Activated CD4-positive, alpha-beta T cell treated with anti-CD3 and anti-CD28 coated beads, Interleukin-2, amount 50 U/mL, for 1 hour (primary cell): ENCODE measurements at regions not wholly inside any gene's neighbourhood (a gene's known extent, or its start where the extent isn't known, plus 50 kb on each side); places are given as distances from the start of the nearest gene placed in this dataset.
"Not testable (repeated sequence)": the region's sequence is repeated elsewhere in the genome, so short reads cannot be mapped to it uniquely, and the experiment has no call there.

Source experiments
- DNase-seq: peaks from one replicate; pipeline ENCODE4 v3.0.0-alpha.2; 2020

DNA sequence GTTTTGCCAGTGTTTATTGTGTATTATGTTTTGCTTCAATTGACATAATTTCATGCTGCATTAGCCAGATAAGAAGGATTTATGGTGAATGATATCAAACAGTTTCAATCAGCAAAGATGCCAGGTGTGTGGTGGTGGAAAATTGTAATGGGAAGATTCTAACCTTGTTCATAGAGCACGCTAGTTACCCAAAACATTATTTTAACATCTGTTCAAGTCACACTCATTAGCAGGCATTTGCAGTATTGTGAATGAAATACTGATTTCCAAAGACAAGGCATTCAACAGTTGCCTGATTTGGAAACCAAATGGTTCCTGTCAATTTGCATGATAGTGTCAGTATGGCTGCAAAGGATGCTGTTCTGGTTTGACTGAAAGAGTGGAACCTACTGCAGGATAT lies 129.7 kb downstream of the EPC1 start:
- no peak for DNase-seq

DNA sequence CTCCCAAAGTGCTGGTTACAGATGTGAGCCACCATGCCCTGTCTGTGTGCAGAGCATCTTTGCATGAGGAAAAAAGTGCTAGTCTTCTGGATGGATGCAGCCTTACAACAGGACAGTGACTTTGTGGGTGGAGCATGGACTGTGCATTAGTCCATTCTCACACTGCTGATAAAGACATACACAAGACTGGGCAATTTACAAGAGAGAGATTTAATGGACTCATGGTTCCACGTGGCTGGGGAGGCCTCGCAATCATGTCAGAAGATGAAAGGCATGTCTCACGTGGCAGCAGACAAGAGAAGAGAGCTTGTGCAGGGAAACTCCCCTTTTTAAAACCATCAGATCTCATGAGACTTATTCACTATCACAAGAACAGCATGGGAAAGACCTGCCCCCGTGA lies 133.1 kb downstream of the EPC1 start:
- not testable (repeated sequence) for DNase-seq

DNA sequence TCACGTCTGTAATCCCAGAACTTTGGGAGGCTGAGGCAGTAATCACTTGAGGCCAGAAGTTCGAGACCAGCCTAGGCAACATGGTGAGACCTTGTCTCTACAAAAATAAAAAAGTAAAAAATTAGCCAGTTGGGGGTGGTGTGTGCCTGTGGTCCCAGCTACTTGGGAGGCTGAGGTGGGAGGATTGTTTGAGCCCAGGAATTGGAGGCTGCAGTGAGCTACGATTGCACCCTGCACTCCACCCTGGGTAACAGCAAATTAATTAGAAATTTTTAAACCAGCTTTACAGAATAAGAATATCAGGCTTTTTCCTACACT lies 136.0 kb downstream of the EPC1 start:
- DNase-seq, result no peak

DNA sequence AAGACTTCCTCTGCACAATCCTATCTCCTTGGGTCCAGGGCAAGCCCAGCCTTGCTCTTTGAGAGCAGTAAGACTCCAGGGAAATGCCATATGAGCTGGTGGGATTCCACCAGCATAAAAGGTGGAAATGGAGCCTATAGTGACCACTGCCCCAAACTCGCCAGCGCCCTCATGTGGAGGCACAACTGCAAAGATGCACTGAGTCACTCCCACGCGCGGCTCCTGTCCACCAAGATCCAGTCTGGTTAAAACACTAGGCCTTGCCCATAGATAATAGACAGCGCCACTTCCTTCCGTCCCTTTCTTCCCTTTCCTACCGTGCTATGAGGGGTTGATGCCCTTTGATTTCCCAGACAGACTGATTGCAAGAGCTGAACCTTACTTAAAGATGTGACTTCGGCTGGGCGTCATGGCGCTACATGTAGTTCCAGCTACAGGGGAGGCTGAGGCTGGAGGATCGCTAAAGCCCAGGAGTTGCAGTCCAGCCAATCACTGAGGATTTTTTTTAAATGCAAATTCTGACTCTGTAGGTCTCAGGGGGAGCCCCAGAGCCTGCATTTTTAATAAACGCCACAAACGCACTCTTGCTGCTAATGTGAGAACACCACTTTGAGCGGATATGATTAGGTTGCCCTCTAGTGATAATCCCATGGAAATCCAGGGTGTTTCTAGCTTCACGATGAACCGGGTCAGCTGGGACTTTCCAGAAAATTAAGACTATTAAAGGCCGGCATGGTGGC lies 136.5 kb downstream of the EPC1 start:
- DNase-seq, result no peak

DNA sequence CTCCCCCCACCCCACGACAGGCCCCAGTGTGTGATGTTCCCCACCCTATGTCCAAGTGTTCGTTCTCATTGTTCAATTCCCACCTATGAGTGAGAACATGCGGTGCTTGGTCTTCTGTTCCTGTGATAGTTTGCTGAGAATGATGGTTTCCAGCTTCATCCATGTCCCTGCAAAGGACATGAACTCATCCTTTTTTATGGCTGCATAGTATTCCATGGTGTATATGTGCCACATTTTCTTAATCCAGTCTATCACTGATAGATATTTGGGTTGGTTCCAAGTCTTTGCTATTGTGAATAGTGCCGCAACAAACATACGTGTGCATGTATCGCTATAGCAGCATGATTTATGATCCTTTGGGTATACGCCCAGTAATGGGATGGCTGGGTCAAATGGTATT lies 139.0 kb downstream of the EPC1 start:
- DNase-seq, result not testable (repeated sequence)

DNA sequence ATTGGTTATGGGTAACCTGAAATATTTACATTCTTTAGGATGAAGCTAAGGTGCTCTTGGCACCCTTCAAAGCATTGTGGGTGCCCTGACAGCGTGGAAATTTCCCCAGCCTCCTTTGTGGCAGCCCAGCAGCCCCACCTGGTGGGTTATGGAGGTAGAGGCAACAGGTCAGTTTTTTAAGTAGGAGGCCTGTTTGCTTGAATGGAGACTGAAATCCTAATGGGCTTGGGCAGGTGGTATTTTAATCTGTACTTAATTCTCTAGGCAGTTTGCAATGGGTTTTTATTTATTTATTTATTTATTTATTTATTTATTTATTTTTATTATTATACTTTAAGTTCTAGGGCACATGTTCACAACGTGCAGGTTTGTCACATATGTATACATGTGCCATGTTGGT lies 139.4 kb downstream of the EPC1 start:
- peak; percentile 53 for DNase-seq

DNA sequence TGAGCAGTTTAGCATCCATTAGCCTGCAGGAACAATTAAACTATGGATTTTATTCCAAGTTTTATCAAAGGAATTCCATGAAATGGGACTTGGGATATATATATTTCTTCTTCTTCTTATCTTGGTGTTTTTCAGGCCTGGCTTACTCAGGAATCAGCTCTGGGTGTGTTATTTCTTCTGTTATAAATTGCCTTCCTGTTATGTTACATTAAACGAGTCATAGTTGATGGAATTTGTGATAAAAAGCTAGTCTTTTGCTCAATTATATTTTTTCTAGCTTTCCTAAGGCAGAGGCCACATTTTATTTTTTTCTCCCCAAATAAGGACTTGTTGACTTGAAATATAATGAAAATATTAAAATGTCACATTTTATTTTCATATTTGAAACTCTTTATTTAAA lies 141.3 kb downstream of the EPC1 start:
- DNase-seq, result no peak

DNA sequence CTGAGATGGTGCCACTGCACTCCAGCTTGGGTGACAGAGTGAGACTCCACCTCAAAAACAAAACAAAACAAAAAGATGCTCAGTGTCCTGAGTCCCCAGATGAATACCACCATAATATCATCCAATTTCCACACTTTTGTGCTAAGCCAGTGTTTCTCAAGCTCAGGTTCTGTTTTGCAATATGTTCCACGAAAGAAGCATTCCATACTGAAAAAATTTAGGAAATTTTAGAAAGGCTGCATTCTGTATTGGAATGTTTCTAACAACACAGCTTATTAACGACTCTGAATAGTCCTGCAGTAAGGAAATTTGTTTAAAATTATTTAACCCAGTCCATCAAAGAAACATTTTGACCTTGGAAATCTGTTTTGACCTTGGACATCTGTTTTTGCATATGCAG lies 142.4 kb downstream of the EPC1 start:
- no peak for DNase-seq

DNA sequence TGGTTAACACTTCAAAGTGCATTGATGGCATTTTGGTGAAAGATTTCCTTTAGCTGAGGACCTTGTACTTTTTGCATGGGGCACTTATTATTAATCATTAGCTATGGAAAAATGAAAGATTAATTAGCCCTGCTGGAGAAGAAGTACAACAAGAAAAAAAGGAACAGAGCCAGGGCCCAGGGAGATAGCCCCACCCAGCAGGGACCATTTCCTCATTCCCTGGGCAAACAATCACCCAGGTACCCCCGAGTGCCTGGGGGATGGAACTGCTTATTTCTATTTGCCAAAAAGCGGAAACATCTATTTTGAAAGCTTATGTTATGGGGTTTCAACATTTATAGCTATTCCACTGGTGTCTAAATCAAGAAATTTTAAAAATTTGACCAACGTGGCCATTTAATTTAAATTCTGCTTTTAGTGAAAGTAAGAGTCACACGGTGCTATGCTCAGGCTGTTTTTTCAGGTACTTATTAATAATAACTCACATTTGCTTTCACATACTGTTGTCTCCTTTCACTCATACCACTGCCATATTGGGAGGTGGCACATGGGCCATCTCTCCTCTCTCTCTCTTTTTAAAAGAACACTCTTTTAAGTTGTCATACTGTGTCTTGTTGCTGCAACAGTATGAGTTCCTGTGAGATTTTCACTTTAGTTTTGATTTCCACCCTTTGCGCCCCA lies 143.6 kb upstream of the KIF5B start:
- DNase-seq, result no peak

DNA sequence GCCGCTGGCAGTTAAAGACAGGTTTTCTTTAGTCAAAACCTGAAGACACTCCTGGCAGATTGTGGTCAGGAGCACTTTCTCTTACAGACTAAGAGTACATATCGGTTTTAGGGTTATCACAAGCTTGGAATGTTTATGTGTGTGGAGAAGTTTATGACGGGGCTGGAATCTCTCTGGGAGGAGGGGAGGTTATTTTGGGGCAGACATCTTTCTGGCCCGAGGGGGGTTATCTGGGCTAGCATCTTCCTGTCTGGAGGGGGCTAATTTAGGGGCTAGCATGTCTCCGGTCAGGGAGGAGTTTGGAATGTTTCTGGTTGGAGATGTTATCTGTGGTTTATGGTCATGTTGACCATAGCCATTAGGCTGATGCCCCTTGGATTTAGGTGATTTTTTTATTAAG lies 141.2 kb upstream of the KIF5B start:
- no peak for DNase-seq

DNA sequence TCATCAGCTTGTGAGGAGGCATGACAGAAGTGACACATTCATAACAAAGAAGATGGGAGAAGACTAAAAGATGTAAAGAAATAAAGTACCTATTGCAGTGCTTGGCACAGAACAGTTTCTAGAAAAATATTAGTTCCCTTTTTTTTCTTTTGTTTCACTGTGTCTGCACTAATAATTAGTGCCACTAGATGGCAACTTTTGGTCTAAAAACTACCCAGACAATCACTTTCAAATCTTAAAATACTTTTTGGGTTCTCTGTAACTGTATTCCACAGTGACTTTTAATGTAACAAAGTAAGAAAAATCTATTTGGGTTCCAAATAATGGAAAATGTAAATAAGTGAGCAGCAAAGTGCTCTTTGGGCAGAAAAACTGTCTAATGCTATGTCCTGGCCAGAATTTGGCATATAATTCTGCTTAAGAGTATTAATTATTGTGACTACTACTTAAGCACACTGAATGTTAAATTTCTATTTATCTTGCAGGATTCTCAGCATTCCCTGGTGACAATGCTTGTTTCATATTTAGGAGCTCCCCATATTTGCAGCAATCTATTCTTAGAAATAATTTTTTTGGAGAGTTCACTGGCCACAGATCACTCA lies 134.8 kb upstream of the KIF5B start:
- DNase-seq, result no peak

DNA sequence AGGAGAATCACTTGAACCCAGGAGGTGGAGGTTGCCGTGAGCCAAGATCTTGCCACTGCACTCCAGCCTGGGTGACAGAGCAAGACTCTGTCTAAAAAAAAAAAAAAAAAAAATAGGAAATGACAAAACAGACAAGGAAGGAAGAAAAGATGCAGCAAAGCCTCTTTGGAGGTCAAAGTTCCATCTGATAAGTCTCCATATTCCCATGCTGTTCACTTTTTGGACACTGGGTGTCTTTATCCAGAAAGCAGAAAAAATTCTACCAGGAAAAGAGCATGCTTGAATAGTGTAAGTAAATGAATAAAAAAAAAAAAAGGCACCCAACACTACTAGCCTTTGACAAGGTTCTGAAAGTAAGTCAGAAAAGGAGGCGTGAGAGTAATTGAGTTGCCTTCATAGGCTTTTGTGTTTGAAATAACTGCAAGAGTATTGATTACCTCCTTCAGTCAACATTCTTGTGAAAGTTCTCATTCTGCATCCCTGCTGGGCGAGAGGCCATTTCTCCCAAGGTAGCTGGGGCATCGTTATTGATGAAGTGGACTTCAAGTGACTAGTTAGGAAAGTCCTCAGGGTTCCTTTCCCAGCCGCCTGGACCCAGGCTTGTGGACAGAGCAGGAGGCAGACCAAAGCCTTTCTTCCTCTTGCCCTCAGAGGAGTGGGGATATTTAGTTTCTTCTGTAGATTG lies 133.3 kb upstream of the KIF5B start:
- DNase-seq, result no peak

DNA sequence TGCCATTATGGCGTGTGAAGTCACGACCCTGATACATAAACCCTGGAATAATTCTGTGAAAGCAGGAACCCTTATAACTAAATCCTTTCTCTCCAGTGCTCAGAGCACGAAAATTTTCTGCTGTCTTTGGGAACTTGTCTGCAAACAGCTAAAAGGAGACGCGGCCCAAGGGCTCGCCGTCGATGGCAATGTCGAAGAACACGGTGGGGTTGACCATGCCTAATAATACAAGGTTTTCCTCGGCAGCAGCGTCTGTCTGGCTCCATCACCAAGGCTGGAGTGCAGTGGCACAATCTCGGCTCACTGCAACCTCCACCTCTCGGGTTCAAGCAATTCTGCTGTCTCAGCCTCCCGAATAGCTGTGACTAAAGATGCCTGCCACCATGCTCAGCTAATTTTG lies 132.4 kb upstream of the KIF5B start:
- not testable (repeated sequence) for DNase-seq

DNA sequence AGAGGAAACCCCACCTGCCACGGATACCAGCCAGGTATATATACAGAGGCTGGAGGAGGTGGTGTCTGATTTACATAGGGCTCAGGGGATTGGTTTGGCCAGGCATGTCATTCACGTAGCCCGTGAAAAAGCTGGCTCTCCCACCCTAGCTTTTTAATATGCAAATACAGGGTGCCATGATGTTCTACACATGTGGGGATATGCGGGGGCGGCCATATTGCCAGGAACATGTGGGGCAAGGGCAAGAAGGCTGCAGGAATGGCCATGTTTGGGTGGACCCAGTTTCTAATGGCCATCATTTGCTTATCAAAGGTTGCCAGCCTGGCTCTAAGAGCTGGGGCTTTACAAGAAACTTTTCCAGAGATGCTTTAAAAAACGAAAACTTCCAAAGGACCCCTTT lies 131.5 kb upstream of the KIF5B start:
- no peak for DNase-seq

DNA sequence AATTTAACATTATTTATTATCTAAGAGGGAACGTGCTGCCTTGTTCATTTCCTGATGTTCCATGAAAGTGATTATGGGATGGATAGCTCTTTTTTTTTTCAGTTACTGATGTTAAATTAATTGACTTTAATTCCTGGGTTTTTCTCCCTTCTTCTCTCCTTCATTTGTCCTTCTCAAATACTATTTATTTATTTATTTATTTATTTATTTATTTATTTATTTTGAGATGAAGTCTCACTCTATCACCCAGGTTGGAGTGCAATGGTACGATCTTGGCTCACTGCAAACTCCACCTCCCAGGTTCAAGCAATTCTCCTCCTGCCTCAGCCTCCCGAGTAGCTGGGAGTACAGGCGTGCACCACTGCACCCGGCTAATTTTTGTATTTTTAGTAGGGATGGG lies 127.4 kb upstream of the KIF5B start:
- DNase-seq, result not testable (repeated sequence)

DNA sequence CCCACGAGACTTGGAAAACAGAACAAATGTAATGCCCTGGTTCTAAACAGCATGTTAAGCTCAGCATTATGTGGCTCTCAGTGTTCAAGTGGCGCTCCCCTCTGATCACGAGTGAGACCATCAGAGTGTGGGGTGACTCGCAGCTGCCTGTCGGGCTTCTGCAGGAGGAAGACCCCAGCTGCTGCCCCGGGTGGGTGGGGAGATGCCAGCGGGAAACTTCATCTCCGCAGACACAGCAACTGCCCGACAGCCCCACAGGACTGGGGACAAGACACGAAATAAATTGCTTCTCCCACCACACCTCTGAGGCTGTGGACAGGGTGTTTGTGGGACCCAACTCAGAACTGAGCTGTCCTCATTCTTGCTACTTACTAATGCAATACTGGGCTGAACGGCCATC lies 126.3 kb upstream of the KIF5B start:
- no peak for DNase-seq

DNA sequence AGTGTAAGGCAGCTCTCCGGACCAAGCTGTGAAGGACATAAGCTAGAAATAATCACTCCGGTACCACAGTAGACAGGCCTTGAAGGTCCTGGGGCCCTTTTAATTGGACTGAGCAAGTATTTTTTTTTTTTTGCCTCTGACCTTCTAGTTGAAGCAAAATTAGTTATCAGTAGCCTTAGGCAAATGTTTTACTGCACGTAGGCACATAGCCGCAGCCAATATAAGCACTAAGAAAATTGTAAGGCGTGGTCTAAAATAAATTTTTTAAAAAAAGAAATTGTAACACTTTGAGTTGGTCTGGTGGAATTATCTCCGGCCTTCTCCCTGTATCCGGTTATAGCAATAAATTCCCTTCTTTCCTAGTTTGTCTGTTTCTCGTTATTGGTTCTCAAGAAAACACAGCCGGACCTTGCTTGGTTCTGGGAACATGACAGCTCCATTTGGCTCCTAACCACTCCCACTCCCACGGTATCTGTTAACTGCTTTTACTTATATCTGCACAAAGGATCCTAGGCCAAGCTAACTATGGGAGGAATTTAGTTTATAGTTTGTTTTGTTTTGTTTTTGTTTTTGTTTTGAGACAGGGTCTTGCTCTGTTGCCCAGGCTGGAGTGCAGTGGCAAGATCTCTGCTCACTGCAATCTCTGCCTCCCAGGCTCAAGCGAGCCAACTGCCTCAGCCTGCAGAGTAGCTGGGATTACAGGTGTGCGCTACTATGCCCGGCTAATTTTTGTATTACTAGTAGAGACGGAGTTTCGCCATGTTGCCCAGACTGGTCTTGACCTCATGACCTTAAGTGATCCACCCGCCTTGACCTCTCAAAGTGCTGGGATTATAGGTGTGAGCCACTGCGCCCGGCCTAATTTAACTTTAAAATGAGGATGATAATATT lies 124.4 kb upstream of the KIF5B start:
- DNase-seq, result no peak

DNA sequence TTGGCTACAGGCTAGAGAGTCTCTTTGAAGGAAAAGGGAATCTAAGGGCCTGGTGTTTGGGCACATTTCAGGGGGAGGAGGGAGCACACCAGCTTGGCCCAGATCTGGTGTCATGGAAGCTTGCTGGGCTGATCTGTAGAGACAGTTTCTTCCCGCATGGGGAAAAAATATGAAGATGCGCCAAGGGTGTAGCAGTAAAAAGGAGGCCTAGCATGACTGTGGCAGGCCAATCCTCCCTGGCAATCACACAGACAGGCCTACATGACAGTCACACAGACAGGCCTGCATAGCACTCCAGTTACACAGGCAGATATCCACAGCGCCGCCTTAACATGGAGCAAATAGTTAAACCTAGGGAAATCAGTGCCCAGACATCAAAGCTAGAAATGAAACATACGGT lies 123.6 kb upstream of the KIF5B start:
- DNase-seq, result no peak

DNA sequence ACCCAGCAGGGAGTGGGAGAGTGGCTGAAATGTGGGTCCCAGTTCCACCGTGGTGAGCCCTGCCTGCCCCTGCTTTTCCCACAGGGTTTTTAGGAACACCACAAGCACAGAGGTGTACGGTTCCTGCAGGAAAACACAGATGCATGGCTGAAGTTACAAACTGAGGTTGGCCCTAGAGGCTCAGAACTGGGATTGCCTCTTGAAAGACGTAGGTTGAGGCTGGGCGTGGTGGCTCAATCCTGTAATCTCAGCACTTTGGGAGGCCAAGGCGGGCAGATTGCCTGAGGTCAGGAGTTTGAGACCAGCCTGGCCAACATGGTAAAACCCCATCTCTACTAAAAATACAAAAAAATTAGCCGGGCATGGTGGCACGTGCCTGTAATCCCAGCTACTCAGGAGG lies 121.4 kb upstream of the KIF5B start:
- DNase-seq, result not testable (repeated sequence)

DNA sequence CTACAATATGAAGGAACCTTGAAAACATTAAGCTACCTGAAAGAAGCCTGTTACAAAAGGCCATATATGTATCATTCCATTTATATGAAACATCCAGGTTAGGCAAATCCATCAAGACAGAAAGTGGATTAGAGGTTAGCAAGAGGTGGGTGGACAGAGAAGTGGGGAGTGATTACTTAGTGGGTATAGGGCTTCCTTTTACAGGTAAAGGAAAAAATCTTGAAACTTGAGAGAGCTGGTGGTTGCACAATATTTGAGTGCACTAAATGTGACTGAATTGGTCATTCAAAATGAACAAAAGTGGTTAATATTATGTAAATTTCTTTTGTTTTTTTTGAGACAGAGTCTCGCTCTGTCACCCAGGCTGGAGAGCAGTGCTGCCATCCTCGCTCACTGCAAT lies 119.4 kb upstream of the KIF5B start:
- DNase-seq, result no peak

DNA sequence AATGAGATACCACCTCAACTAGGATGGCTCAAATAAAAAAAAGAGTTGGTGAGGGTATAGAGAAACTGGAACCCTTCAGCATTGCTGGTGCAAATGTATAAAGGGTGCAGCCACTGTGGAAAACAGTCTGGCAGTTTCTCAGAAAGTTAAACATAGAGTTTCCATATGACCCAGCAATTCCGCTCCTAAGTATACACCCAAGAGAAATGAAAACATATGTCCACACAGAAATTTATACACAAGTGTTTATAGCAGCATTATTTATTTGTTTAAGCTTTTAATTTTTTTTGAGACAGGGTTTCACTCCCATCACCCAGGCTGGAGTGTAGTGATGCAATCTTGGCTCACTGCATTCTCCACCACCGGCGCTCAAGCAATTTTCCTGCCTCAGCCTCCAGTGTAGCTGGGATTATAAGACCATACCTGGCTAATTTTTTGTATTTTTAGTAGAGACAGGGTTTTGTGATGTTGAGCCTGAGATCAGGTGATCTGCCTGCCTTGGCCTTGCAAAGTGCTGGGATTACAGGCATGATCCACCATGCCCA lies 118.2 kb upstream of the KIF5B start:
- DNase-seq, result no peak

DNA sequence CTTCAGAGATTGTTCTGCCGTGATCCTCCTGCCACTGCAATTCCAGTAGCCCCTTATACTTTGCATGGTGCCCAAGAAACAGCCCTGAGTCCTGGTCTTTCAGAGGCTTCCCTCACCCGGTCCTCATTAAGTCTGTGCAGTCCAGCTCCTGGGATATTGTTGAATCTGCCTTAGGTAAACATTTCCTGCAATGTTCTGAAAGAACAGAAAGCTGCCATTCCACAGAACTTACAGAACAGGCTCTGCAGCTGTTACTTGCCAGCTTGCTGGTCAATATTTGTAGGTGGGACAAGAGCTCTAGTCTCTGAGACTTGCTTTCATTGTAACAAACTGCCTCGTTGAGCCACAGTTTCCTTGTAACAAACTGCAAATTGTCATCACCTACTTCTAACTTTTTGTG lies 115.0 kb upstream of the KIF5B start:
- no peak for DNase-seq

DNA sequence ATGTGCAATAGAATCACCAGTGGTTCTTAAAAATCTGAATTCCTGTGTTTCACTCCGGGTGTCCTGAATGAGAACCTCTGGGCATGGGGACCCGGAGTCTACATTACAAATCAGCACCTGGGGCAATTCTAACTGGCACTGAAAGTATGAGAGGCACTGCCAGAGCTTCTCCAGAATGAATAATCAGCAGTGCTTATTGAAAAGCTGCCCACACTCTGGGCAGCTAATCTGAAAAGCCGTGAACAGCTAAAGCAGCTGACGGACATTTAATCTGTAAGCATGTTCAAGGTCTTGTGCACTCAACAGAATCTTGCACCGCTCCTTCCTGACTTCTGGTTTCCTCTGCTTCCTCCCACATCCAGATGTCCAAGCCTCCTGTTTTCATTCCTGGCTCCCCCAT lies 113.3 kb upstream of the KIF5B start:
- DNase-seq, result no peak
